ENCODE measurements at regions not wholly inside any gene's neighbourhood (a gene's known extent, or its start where the extent isn't known, plus 50 kb on each side); places are given as distances from the start of the nearest gene placed in this dataset.

- TF ChIP-seq, protein P1, sequence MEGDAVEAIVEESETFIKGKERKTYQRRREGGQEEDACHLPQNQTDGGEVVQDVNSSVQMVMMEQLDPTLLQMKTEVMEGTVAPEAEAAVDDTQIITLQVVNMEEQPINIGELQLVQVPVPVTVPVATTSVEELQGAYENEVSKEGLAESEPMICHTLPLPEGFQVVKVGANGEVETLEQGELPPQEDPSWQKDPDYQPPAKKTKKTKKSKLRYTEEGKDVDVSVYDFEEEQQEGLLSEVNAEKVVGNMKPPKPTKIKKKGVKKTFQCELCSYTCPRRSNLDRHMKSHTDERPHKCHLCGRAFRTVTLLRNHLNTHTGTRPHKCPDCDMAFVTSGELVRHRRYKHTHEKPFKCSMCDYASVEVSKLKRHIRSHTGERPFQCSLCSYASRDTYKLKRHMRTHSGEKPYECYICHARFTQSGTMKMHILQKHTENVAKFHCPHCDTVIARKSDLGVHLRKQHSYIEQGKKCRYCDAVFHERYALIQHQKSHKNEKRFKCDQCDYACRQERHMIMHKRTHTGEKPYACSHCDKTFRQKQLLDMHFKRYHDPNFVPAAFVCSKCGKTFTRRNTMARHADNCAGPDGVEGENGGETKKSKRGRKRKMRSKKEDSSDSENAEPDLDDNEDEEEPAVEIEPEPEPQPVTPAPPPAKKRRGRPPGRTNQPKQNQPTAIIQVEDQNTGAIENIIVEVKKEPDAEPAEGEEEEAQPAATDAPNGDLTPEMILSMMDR (IDR thresholded peaks at IDR 0.05; ENCODE audit: low read depth, low read length): no peak
- no peak for TF ChIP-seq EZH2phosphoT487 (IDR thresholded peaks at IDR 0.05; ENCODE audit: low read depth)
Observed at GRCh38 chr19:30117636-30118145, 175.7 kb downstream of the URI1 start.

Measured in OCI-LY3 (cell line).